ENCODE measurements at regions not wholly inside any gene's neighbourhood (a gene's known extent, or its start where the extent isn't known, plus 50 kb on each side); places are given as distances from the start of the nearest gene placed in this dataset.

DNA sequence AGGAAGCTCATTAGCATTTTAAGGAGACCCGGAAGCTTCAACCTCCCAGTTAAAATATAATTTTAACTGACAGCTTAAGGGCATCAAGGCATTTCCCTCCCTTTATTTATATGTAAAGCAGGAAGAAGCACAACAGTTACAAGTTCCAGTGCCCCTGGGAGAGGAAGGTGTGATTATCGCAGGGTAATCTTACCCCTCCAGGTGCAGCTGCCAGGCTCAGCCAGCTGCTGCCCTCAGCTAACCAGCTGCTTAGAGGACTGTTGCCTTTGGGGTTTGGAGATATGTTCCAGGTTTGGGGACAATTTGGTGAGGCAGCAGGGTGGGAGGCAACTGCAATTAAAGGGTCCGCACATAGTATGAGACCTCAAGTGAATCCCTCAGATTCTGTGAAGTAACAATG is 55.3 kb upstream of the SETBP1 start:
- no peaks in the 10 kb centered on the region for H3K27me3 ChIP-seq
- TF ChIP-seq EZH2 (IDR thresholded peaks at IDR 0.05) = no peak
- no peak for TF ChIP-seq EZH2phosphoT487 (IDR thresholded peaks at IDR 0.05)
- TF ChIP-seq, protein P1, sequence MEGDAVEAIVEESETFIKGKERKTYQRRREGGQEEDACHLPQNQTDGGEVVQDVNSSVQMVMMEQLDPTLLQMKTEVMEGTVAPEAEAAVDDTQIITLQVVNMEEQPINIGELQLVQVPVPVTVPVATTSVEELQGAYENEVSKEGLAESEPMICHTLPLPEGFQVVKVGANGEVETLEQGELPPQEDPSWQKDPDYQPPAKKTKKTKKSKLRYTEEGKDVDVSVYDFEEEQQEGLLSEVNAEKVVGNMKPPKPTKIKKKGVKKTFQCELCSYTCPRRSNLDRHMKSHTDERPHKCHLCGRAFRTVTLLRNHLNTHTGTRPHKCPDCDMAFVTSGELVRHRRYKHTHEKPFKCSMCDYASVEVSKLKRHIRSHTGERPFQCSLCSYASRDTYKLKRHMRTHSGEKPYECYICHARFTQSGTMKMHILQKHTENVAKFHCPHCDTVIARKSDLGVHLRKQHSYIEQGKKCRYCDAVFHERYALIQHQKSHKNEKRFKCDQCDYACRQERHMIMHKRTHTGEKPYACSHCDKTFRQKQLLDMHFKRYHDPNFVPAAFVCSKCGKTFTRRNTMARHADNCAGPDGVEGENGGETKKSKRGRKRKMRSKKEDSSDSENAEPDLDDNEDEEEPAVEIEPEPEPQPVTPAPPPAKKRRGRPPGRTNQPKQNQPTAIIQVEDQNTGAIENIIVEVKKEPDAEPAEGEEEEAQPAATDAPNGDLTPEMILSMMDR (IDR thresholded peaks at IDR 0.05) = no peak
- no peaks in the 10 kb centered on the region for H3F3A ChIP-seq (ENCODE audit: low read depth)
- Mint-ChIP-seq H3K36me3 (no peaks in the 10 kb centered on the region), H3K27me3 (ENCODE audit: insufficient read depth, low read depth) (peaks cover 15% of the 10 kb centered on the region), H3K27ac (no peak overlapping the region), H3K4me1 (peaks cover 8% of the 10 kb centered on the region), H3K4me3 (no peak overlapping the region), H3K9me3 (no peaks in the 10 kb centered on the region)
- no peak overlapping the region for H3K27ac ChIP-seq
- H3K4me3 ChIP-seq = no peak overlapping the region
- no peak overlapping the region for H3K4me2 ChIP-seq
- no peaks in the 10 kb centered on the region for H4K20me1 ChIP-seq (ENCODE audit: low read depth)
- DNase-seq (ENCODE audit: low spot score) = no peak
- H3K36me3 ChIP-seq = no peaks in the 10 kb centered on the region
- peaks cover 5% of the 10 kb centered on the region for H3K4me1 ChIP-seq
- no peaks in the 10 kb centered on the region for H3K79me2 ChIP-seq (ENCODE audit: low read depth)
- peak overlapping the region; percentile 21 for H2AFZ ChIP-seq (replicated peaks)
- H3K9me3 ChIP-seq (ENCODE audit: low read depth) = no peaks in the 10 kb centered on the region
- H3K9ac ChIP-seq = no peak overlapping the region

DNA sequence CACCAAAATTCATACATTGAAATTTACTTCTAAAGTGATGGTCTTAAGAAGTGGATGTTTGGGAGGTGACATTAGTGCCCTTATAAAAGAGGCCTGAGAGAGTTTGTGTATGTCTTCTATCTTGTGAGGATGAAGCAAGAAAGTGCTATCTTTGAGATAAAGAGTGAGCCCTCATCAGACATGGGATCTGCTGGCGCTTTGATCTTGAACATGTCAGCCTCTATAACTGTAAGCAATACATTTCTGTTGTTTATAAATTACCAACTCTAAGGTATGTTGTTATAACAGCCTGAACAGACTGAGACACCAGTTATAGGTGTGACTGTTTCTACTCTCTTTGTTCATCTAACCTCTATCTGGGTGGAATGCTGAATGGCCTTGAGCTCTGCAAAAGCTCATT is 54.5 kb upstream of the SETBP1 start:
- Mint-ChIP-seq H3K27ac (no peak overlapping the region), H3K36me3 (no peaks in the 10 kb centered on the region), H3K27me3 (ENCODE audit: insufficient read depth, low read depth) (peaks cover 15% of the 10 kb centered on the region), H3K4me1 (peaks cover 8% of the 10 kb centered on the region), H3K9me3 (no peaks in the 10 kb centered on the region), H3K4me3 (no peak overlapping the region)
- no peaks in the 10 kb centered on the region for H4K20me1 ChIP-seq (ENCODE audit: low read depth)
- TF ChIP-seq EZH2 (IDR thresholded peaks at IDR 0.05) (no peak), EZH2phosphoT487 (IDR thresholded peaks at IDR 0.05) (no peak)
- TF ChIP-seq, protein P1 (IDR thresholded peaks at IDR 0.05) = no peak
- no peak overlapping the region for H3K4me2 ChIP-seq
- H3K27ac ChIP-seq = no peak overlapping the region
- H3K9me3 ChIP-seq (ENCODE audit: low read depth) = no peaks in the 10 kb centered on the region
- no peaks in the 10 kb centered on the region for H3K27me3 ChIP-seq
- no peak overlapping the region for H3K4me3 ChIP-seq
- no peaks in the 10 kb centered on the region for H3F3A ChIP-seq (ENCODE audit: low read depth)
- no peaks in the 10 kb centered on the region for H3K36me3 ChIP-seq
- no peak for DNase-seq (ENCODE audit: low spot score)
- H2AFZ ChIP-seq (replicated peaks) = no peak overlapping the region
- no peak overlapping the region for H3K9ac ChIP-seq
- no peaks in the 10 kb centered on the region for H3K79me2 ChIP-seq (ENCODE audit: low read depth)
- peaks cover 5% of the 10 kb centered on the region for H3K4me1 ChIP-seq

DNA sequence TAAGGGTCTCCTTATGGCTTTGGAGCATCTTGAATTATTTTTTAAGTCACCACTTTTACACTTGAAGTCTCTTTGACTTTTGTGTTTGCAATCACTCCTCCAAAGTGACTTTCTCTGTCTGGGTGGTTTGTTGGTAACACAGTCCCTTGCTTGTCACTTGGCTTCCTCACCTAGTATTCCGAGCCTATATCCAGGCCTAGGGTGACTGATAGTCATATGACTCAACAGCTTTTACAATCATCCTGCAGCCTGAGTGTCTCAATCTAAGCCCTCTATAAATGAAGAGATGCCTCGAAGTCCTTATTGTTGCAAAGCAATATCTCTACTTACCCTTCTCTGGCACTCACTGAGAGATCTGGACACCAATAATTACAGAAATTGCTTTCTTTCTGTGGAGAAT is 53.9 kb upstream of the SETBP1 start:
- Histone ChIP-seq H3K9me3 (ENCODE audit: low read depth) (no peaks in the 10 kb centered on the region), H3K4me2 (no peak overlapping the region), H3K9ac (no peak overlapping the region), H3K36me3 (no peaks in the 10 kb centered on the region), H3K4me1 (peaks cover 5% of the 10 kb centered on the region), H3K4me3 (no peak overlapping the region), H2AFZ (replicated peaks) (no peak overlapping the region), H3K27ac (no peak overlapping the region), H3K79me2 (ENCODE audit: low read depth) (no peaks in the 10 kb centered on the region), H4K20me1 (ENCODE audit: low read depth) (no peaks in the 10 kb centered on the region), H3K27me3 (no peaks in the 10 kb centered on the region), H3F3A (ENCODE audit: low read depth) (no peaks in the 10 kb centered on the region)
- Mint-ChIP-seq H3K4me3 (no peak overlapping the region), H3K27me3 (ENCODE audit: insufficient read depth, low read depth) (peaks cover 15% of the 10 kb centered on the region), H3K27ac (no peak overlapping the region), H3K36me3 (no peaks in the 10 kb centered on the region), H3K4me1 (peaks cover 8% of the 10 kb centered on the region), H3K9me3 (no peaks in the 10 kb centered on the region)
- DNase-seq (ENCODE audit: low spot score) = no peak
- no peak for TF ChIP-seq EZH2phosphoT487 (IDR thresholded peaks at IDR 0.05)
- TF ChIP-seq EZH2 (IDR thresholded peaks at IDR 0.05) = no peak
- TF ChIP-seq, protein P1 (IDR thresholded peaks at IDR 0.05) = no peak

Data from neural progenitor cell (in vitro differentiated cells).